ENCODE measurements at regions not wholly inside any gene's neighbourhood (a gene's known extent, or its start where the extent isn't known, plus 50 kb on each side); places are given as distances from the start of the nearest gene placed in this dataset.

DNA sequence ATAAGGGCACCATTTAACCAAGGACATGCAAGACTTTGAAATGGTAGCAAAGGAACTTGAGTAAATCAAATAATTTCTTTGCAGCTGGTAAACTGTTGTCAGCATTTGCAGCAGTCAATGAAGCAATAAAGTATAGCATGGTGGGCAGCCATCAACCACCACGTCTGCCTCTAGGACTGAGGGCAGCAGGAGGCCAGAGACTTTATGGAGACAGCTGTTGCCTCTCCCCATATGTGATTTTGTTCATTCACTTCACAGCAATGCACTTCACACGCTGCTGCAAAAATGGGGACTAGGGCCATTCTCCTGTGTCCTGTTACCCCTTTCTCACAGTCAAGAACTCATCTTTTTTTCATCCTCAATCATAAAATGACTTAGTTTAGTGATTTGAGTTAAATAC lies 51.3 kb upstream of the PCDH9 start:
- Histone ChIP-seq H3K27me3 (ENCODE audit: low read length) (no peaks in the 10 kb centered on the region), H4K20me1 (ENCODE audit: low read depth, low read length) (no peaks in the 10 kb centered on the region), H3K9me2 (replicated peaks; ENCODE audit: insufficient read depth, low read length) (no peaks in the 10 kb centered on the region), H3K79me2 (ENCODE audit: insufficient read depth, low read length) (no peaks in the 10 kb centered on the region), H3F3A (ENCODE audit: insufficient read depth) (no peaks in the 10 kb centered on the region), H3K27ac (ENCODE audit: low read depth, low read length) (no peak overlapping the region), H3K4me3 (ENCODE audit: insufficient read depth, low read length, poor library complexity, severe bottlenecking) (no peak overlapping the region), H3K9me3 (ENCODE audit: insufficient read depth, low read length) (no peaks in the 10 kb centered on the region), H3K4me2 (ENCODE audit: low read depth, low read length, poor library complexity, severe bottlenecking) (no peak overlapping the region), H2AFZ (ENCODE audit: low read depth, low read length, severe bottlenecking) (peak overlapping the region; percentile 42), H3K9ac (ENCODE audit: low read length) (no peak overlapping the region), H3K36me3 (ENCODE audit: low read length) (no peaks in the 10 kb centered on the region)
- no peak for TF ChIP-seq EZH2phosphoT487 (conservative IDR thresholded peaks at IDR 0.05; ENCODE audit: low read length)
- TF ChIP-seq, protein P1, sequence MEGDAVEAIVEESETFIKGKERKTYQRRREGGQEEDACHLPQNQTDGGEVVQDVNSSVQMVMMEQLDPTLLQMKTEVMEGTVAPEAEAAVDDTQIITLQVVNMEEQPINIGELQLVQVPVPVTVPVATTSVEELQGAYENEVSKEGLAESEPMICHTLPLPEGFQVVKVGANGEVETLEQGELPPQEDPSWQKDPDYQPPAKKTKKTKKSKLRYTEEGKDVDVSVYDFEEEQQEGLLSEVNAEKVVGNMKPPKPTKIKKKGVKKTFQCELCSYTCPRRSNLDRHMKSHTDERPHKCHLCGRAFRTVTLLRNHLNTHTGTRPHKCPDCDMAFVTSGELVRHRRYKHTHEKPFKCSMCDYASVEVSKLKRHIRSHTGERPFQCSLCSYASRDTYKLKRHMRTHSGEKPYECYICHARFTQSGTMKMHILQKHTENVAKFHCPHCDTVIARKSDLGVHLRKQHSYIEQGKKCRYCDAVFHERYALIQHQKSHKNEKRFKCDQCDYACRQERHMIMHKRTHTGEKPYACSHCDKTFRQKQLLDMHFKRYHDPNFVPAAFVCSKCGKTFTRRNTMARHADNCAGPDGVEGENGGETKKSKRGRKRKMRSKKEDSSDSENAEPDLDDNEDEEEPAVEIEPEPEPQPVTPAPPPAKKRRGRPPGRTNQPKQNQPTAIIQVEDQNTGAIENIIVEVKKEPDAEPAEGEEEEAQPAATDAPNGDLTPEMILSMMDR (IDR thresholded peaks at IDR 0.05; ENCODE audit: insufficient read depth, low read length, poor library complexity, severe bottlenecking): no peak
